ES-I3 (cell line): ENCODE measurements at regions not wholly inside any gene's neighbourhood (a gene's known extent, or its start where the extent isn't known, plus 50 kb on each side); places are given as distances from the start of the nearest gene placed in this dataset.

Experiments
- H3K36me3 ChIP-seq: 2 replicates; pipeline ENCODE4 v1.6.1; 2013; ENCODE audit warnings: mild to moderate bottlenecking, low read length, control low read depth, moderate library complexity; ENCODE audit not compliant: insufficient read depth
- H3K4me1 ChIP-seq: 2 replicates; pipeline ENCODE4 v1.6.1; 2013; ENCODE audit warnings: mild to moderate bottlenecking, control low read depth, low read length; ENCODE audit not compliant: insufficient read depth
- H3K9ac ChIP-seq: 2 replicates; pipeline ENCODE4 v1.6.1; 2013; ENCODE audit warnings: low read depth, mild to moderate bottlenecking, low read length, moderate library complexity
- H3K9me3 ChIP-seq: 2 replicates; pipeline ENCODE4 v1.6.1; 2013; ENCODE audit warnings: mild to moderate bottlenecking, low read length, moderate library complexity; ENCODE audit not compliant: control insufficient read depth, insufficient read depth

GRCh38 chr13:43992211-43992610 is 112.5 kb downstream of the LACC1 start:
- peaks cover 2% of the 10 kb centered on the region; the same call in 1 of the 2 replicates for H3K36me3 ChIP-seq

GRCh38 chr13:43994999-43995859 is 115.5 kb downstream of the LACC1 start:
- H3K36me3 ChIP-seq: peaks cover 2% of the 10 kb centered on the region; the same call in 1 of the 2 replicates
- no peak overlapping the region for H3K9ac ChIP-seq
- H3K4me1 ChIP-seq: no peaks in the 10 kb centered on the region
- no peaks in the 10 kb centered on the region for H3K9me3 ChIP-seq

More at GRCh38 chr13:43992211-43992610, 112.5 kb downstream of the LACC1 start:
- Histone ChIP-seq H3K9ac (no peak overlapping the region), H3K9me3 (no peaks in the 10 kb centered on the region), H3K4me1 (no peaks in the 10 kb centered on the region)

- Histone ChIP-seq H3K36me3 (peaks cover 2% of the 10 kb centered on the region; the same call in 1 of the 2 replicates), H3K9me3 (no peaks in the 10 kb centered on the region), H3K4me1 (no peaks in the 10 kb centered on the region), H3K9ac (no peak overlapping the region)
Observed at GRCh38 chr13:43996221-43996620, 116.5 kb downstream of the LACC1 start.

- Histone ChIP-seq H3K36me3 (no peaks in the 10 kb centered on the region), H3K4me1 (no peaks in the 10 kb centered on the region), H3K9ac (no peak overlapping the region), H3K9me3 (no peaks in the 10 kb centered on the region)
Observed at GRCh38 chr13:44003481-44003880, 123.8 kb downstream of the LACC1 start.

- H3K36me3 ChIP-seq: no peaks in the 10 kb centered on the region
- no peaks in the 10 kb centered on the region for H3K4me1 ChIP-seq
- no peak overlapping the region for H3K9ac ChIP-seq
- H3K9me3 ChIP-seq: no peaks in the 10 kb centered on the region
Observed at GRCh38 chr13:44004878-44005277, 125.2 kb downstream of the LACC1 start.

GRCh38 chr13:44007451-44007850 is 127.7 kb downstream of the LACC1 start:
- no peaks in the 10 kb centered on the region for H3K4me1 ChIP-seq
- H3K36me3 ChIP-seq: no peaks in the 10 kb centered on the region
- no peak overlapping the region for H3K9ac ChIP-seq
- no peaks in the 10 kb centered on the region for H3K9me3 ChIP-seq

- no peak overlapping the region for H3K9ac ChIP-seq
- H3K36me3 ChIP-seq: no peaks in the 10 kb centered on the region
- no peaks in the 10 kb centered on the region for H3K4me1 ChIP-seq
- no peaks in the 10 kb centered on the region for H3K9me3 ChIP-seq
Observed at GRCh38 chr13:44011036-44011435, 131.3 kb downstream of the LACC1 start.

- no peaks in the 10 kb centered on the region for H3K9me3 ChIP-seq
- H3K36me3 ChIP-seq: no peaks in the 10 kb centered on the region
- H3K9ac ChIP-seq: no peak overlapping the region
- no peaks in the 10 kb centered on the region for H3K4me1 ChIP-seq
Observed at GRCh38 chr13:44012910-44013757, 133.4 kb downstream of the LACC1 start.

GRCh38 chr13:44013758-44014291 is 134.1 kb downstream of the LACC1 start:
- H3K36me3 ChIP-seq: no peaks in the 10 kb centered on the region
- H3K9ac ChIP-seq: no peak overlapping the region
- no peaks in the 10 kb centered on the region for H3K9me3 ChIP-seq
- no peaks in the 10 kb centered on the region for H3K4me1 ChIP-seq

GRCh38 chr13:44014501-44014900 is 134.8 kb downstream of the LACC1 start:
- H3K9me3 ChIP-seq: no peaks in the 10 kb centered on the region
- H3K4me1 ChIP-seq: no peaks in the 10 kb centered on the region
- H3K36me3 ChIP-seq: no peaks in the 10 kb centered on the region

GRCh38 chr13:44015118-44015517 is 135.4 kb downstream of the LACC1 start:
- no peak overlapping the region for H3K9ac ChIP-seq
- no peaks in the 10 kb centered on the region for H3K4me1 ChIP-seq
- no peaks in the 10 kb centered on the region for H3K9me3 ChIP-seq
- no peaks in the 10 kb centered on the region for H3K36me3 ChIP-seq

More at GRCh38 chr13:44014501-44014900, 134.8 kb downstream of the LACC1 start:
- no peak overlapping the region for H3K9ac ChIP-seq

- no peaks in the 10 kb centered on the region for H3K36me3 ChIP-seq
- no peak overlapping the region for H3K9ac ChIP-seq
- H3K4me1 ChIP-seq: no peaks in the 10 kb centered on the region
- H3K9me3 ChIP-seq: no peaks in the 10 kb centered on the region
Observed at GRCh38 chr13:44015811-44016210, 136.1 kb downstream of the LACC1 start.

- H3K4me1 ChIP-seq: no peaks in the 10 kb centered on the region
- H3K9me3 ChIP-seq: no peaks in the 10 kb centered on the region
- no peak overlapping the region for H3K9ac ChIP-seq
- H3K36me3 ChIP-seq: no peaks in the 10 kb centered on the region
Observed at GRCh38 chr13:44017756-44018309, 138.1 kb downstream of the LACC1 start.

- H3K4me1 ChIP-seq: no peaks in the 10 kb centered on the region
- H3K9ac ChIP-seq: no peak overlapping the region
- no peaks in the 10 kb centered on the region for H3K36me3 ChIP-seq
- H3K9me3 ChIP-seq: no peaks in the 10 kb centered on the region
Observed at GRCh38 chr13:44019651-44020050, 139.9 kb downstream of the LACC1 start.
